ENCODE measurements at regions not wholly inside any gene's neighbourhood (a gene's known extent, or its start where the extent isn't known, plus 50 kb on each side); places are given as distances from the start of the nearest gene placed in this dataset.

- Histone ChIP-seq H3K79me2 (replicated peaks; ENCODE audit: insufficient read depth, low read length) (no peaks in the 10 kb centered on the region), H3K27ac (ENCODE audit: low read length) (no peak overlapping the region), H3K9me2 (ENCODE audit: insufficient read depth, low read length) (no peaks in the 10 kb centered on the region), H3F3A (ENCODE audit: insufficient read depth, low read length, poor library complexity, severe bottlenecking) (no peaks in the 10 kb centered on the region), H3K4me2 (ENCODE audit: low read length) (no peak overlapping the region), H3K4me3 (ENCODE audit: low read length) (no peak overlapping the region), H3K9me3 (ENCODE audit: low read length) (peaks cover 8% of the 10 kb centered on the region), H2AFZ (ENCODE audit: low read depth, low read length) (no peak overlapping the region), H4K20me1 (ENCODE audit: insufficient read depth) (no peaks in the 10 kb centered on the region), H3K9ac (ENCODE audit: low read length) (no peak overlapping the region), H3K36me3 (ENCODE audit: insufficient read depth, low read length) (no peaks in the 10 kb centered on the region), H3K27me3 (ENCODE audit: insufficient read depth, low read depth, low read length) (no peaks in the 10 kb centered on the region)
- TF ChIP-seq REST (IDR thresholded peaks at IDR 0.05; ENCODE audit: borderline replicate concordance) (no peak), EP300 (conservative IDR thresholded peaks at IDR 0.05; ENCODE audit: poor library complexity, severe bottlenecking) (no peak), RAD21 (conservative IDR thresholded peaks at IDR 0.05) (no peak), TAF1 (IDR thresholded peaks at IDR 0.05; ENCODE audit: low read depth) (no peak), SMC3 (conservative IDR thresholded peaks at IDR 0.05; ENCODE audit: poor library complexity) (no peak), EZH2 (IDR thresholded peaks at IDR 0.05; ENCODE audit: borderline replicate concordance, insufficient read depth, low read length, poor library complexity, severe bottlenecking) (no peak), MXI1 (conservative IDR thresholded peaks at IDR 0.05; ENCODE audit: poor library complexity, severe bottlenecking) (no peak), CTCF (IDR thresholded peaks at IDR 0.05; ENCODE audit: poor library complexity, severe bottlenecking) (no peak), POLR2AphosphoS5 (IDR thresholded peaks at IDR 0.05) (no peak)
These were observed 1237.3 kb upstream of the FAM98A start for GRCh38 chr2:34836361-34836760.

DNA sequence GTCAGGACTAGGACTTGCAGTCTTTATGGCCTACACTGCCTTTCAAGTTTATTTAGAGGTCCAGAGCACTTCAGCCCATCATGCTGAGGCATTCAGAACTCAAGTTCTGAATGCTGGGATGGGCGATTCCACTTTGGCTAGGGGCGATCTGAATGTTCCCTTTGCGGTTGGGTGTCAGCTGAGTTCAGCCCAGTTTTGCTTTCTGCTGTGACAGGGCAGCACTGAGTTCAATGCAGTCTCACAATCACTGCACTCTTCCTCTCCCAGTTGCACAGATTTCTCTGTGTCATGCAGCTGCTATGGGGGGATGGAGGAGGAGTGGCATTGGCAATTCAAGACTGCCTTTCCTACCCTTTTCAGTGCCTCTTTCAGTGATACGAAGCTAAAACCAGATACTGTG, 1232.0 kb upstream of the FAM98A start:
- no peak for TF ChIP-seq EP300 (conservative IDR thresholded peaks at IDR 0.05; ENCODE audit: poor library complexity, severe bottlenecking)
- TF ChIP-seq SMC3 (conservative IDR thresholded peaks at IDR 0.05; ENCODE audit: poor library complexity): no peak
- no peak for TF ChIP-seq TAF1 (IDR thresholded peaks at IDR 0.05; ENCODE audit: low read depth)
- no peak for TF ChIP-seq MXI1 (conservative IDR thresholded peaks at IDR 0.05; ENCODE audit: poor library complexity, severe bottlenecking)
- no peak for TF ChIP-seq POLR2AphosphoS5 (IDR thresholded peaks at IDR 0.05)
- TF ChIP-seq REST (IDR thresholded peaks at IDR 0.05; ENCODE audit: borderline replicate concordance): no peak
- TF ChIP-seq CTCF (IDR thresholded peaks at IDR 0.05; ENCODE audit: poor library complexity, severe bottlenecking): no peak
- TF ChIP-seq RAD21 (conservative IDR thresholded peaks at IDR 0.05): no peak
- no peak for TF ChIP-seq EZH2 (IDR thresholded peaks at IDR 0.05; ENCODE audit: borderline replicate concordance, insufficient read depth, low read length, poor library complexity, severe bottlenecking)
- no peak overlapping the region for H3K27ac ChIP-seq (ENCODE audit: low read length)
- H3K79me2 ChIP-seq (replicated peaks; ENCODE audit: insufficient read depth, low read length): no peaks in the 10 kb centered on the region
- H3K36me3 ChIP-seq (ENCODE audit: insufficient read depth, low read length): no peaks in the 10 kb centered on the region
- H3K9me3 ChIP-seq (ENCODE audit: low read length): no peaks in the 10 kb centered on the region
- H3K9ac ChIP-seq (ENCODE audit: low read length): no peak overlapping the region
- no peak overlapping the region for H3K4me2 ChIP-seq (ENCODE audit: low read length)
- no peak overlapping the region for H3K4me3 ChIP-seq (ENCODE audit: low read length)
- H2AFZ ChIP-seq (ENCODE audit: low read depth, low read length): no peak overlapping the region
- no peaks in the 10 kb centered on the region for H3K27me3 ChIP-seq (ENCODE audit: insufficient read depth, low read depth, low read length)
- H3F3A ChIP-seq (ENCODE audit: insufficient read depth, low read length, poor library complexity, severe bottlenecking): no peaks in the 10 kb centered on the region
- no peaks in the 10 kb centered on the region for H3K9me2 ChIP-seq (ENCODE audit: insufficient read depth, low read length)
- no peaks in the 10 kb centered on the region for H4K20me1 ChIP-seq (ENCODE audit: insufficient read depth)
